Keratinocyte (primary cell): ENCODE measurements at regions not wholly inside any gene's neighbourhood (a gene's known extent, or its start where the extent isn't known, plus 50 kb on each side); places are given as distances from the start of the nearest gene placed in this dataset.

ENCODE experiments used
- DNase-seq: peaks from one replicate; pipeline ENCODE4 v3.0.0-alpha.2; 2011; ENCODE audit warnings: low read depth, missing footprints, low spot score
- FAIRE-seq: peaks from 2 replicates; lab custom pipeline; 2011; peaks lifted over from hg19 to GRCh38; lab: Jason Lieb, UNC
- H2AFZ ChIP-seq: 2 replicates; pipeline ENCODE4 v1.6.0; 2012; ENCODE audit warnings: low read length, control low read depth, inconsistent platforms; ENCODE audit not compliant: control insufficient read depth
- H3K27ac ChIP-seq: 2 replicates; pipeline ENCODE4 v1.5.1; 2011; ENCODE audit warnings: low read length; ENCODE audit not compliant: control insufficient read depth, insufficient read depth
- H3K27me3 ChIP-seq: 3 replicates; pipeline ENCODE4 v1.6.0; 2011; ENCODE audit warnings: low read length; ENCODE audit not compliant: control insufficient read depth, insufficient read depth; ENCODE audit errors: extremely low read depth
- H3K36me3 ChIP-seq, 2 experiments: 2 replicates in 1 of 2; 3 replicates in 1 of 2; pipeline ENCODE4 v1.5.1; 2011; ENCODE audit warnings: low read length in 2 of 2, mild to moderate bottlenecking in 1 of 2; ENCODE audit not compliant: control insufficient read depth in 2 of 2, insufficient read depth in 2 of 2; ENCODE audit errors: extremely low read depth in 1 of 2
- H3K4me1 ChIP-seq: 3 replicates; pipeline ENCODE4 v1.5.1; 2011; ENCODE audit warnings: low read length; ENCODE audit not compliant: control insufficient read depth, insufficient read depth; ENCODE audit errors: extremely low read depth
- H3K4me2 ChIP-seq: 3 replicates; pipeline ENCODE4 v1.6.0; 2011; ENCODE audit warnings: low read depth, low read length; ENCODE audit not compliant: control insufficient read depth, insufficient read depth; ENCODE audit errors: extremely low read depth
- H3K4me3 ChIP-seq, 3 experiments: fragments of 200-600 bp in 1 of 3; sonication (generic) in 1 of 3; 2 replicates in 2 of 3; 3 replicates in 1 of 3; pipeline ENCODE4 v1.5.1; 2011 to 2016; ENCODE audit warnings: low read length in 3 of 3, mild to moderate bottlenecking in 3 of 3, control low read depth in 2 of 3, inconsistent platforms in 1 of 3, low read depth in 1 of 3, mixed read lengths in 1 of 3, mixed run types in 1 of 3, moderate library complexity in 1 of 3; ENCODE audit not compliant: control insufficient read depth in 2 of 3, insufficient read depth in 2 of 3; ENCODE audit errors: extremely low read depth in 1 of 3
- H3K79me2 ChIP-seq: 2 replicates; pipeline ENCODE4 v1.6.0; 2012; ENCODE audit warnings: low read length; ENCODE audit not compliant: control insufficient read depth, insufficient read depth
- H3K9ac ChIP-seq: 3 replicates; pipeline ENCODE4 v1.6.0; 2011; ENCODE audit warnings: low read length; ENCODE audit not compliant: control insufficient read depth, insufficient read depth; ENCODE audit errors: extremely low read depth
- H3K9me1 ChIP-seq: 3 replicates; pipeline ENCODE4 v1.6.0; 2011; ENCODE audit warnings: low read length; ENCODE audit not compliant: control insufficient read depth, insufficient read depth; ENCODE audit errors: extremely low read depth
- H3K9me3 ChIP-seq: 2 replicates; pipeline ENCODE4 v1.5.1; 2012; ENCODE audit warnings: low read depth, low read length; ENCODE audit not compliant: control insufficient read depth
- H4K20me1 ChIP-seq: 3 replicates; pipeline ENCODE4 v1.6.0; 2011; ENCODE audit warnings: low read length; ENCODE audit not compliant: control insufficient read depth, insufficient read depth; ENCODE audit errors: extremely low read depth
- EZH2 ChIP-seq: IDR thresholded peaks from one replicate; pipeline ENCODE4 v1.6.1; 2012; ENCODE audit warnings: inconsistent platforms, mild to moderate bottlenecking, low read length, moderate library complexity
- dilution Hi-C: fragments of 300-500 bp; cut with MboI; formaldehyde crosslinking; loops from one replicate; pipeline ENCODE4 v1.7.0; 2020; ENCODE audit warnings: low sequenced_read_pairs; ENCODE audit not compliant: extremely low pct_ligation_motif_present
- TF ChIP-seq, protein P1 (sequence below), 3 experiments: IDR thresholded peaks in 1 of 3; conservative IDR thresholded peaks in 1 of 3; optimal IDR thresholded peaks in 1 of 3; 2 replicates in 2 of 3; 3 replicates in 1 of 3; pipeline versions ENCODE3 to v1.5.1; 2011; ENCODE audit warnings: low read length in 3 of 3, mild to moderate bottlenecking in 3 of 3, moderate library complexity in 2 of 3, control low read depth in 1 of 3, inconsistent platforms in 1 of 3; ENCODE audit not compliant: insufficient read depth in 2 of 3; ENCODE audit errors: extremely low read depth in 1 of 3

DNA sequence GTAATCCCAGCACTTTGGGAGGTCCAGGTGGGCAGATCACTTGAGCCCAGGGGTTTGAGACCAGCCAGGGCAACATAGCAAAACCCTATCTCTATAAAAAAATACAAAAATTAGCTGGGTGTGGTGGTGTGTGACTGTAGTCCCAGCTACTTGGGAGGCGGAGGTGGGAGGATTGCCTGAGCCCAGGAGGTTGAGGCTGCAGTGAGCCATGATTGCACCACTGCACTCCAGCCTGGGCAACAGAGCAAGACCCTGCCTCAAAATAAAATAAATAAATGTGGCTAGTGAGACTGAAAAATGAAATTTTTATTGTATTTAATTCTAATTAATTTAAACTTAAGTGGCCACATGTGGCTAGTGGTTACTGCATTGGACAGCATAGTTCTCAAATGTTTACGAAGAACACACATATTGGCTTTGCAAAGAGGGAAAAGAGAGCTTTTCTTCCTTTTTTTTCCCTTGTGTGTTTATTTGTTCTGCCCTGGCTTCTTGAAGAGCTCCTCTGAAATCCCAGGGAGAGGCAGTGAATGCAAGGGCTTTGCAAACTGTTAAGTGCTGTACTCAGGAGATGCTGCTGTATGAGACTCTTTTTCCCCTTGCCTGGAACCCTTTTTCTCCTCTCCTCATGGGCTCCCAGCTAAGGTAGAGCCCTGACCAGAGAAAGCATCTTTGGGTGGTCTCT, 59.0 kb upstream of the RPL11 start:
- H2AFZ ChIP-seq: no peak overlapping the region
- H3K27ac ChIP-seq: no peak overlapping the region
- FAIRE-seq (no peak), DNase-seq (no peak)
- no peak overlapping the region for H3K4me3 ChIP-seq
- dilution Hi-C loops: no loop called here
- no peaks in the 10 kb centered on the region for H3K79me2 ChIP-seq
- H4K20me1 ChIP-seq: no peaks in the 10 kb centered on the region
- H3K4me1 ChIP-seq: peaks cover 3% of the 10 kb centered on the region
- H3K9ac ChIP-seq: no peak overlapping the region
- no peak for TF ChIP-seq EZH2
- TF ChIP-seq, protein P1, sequence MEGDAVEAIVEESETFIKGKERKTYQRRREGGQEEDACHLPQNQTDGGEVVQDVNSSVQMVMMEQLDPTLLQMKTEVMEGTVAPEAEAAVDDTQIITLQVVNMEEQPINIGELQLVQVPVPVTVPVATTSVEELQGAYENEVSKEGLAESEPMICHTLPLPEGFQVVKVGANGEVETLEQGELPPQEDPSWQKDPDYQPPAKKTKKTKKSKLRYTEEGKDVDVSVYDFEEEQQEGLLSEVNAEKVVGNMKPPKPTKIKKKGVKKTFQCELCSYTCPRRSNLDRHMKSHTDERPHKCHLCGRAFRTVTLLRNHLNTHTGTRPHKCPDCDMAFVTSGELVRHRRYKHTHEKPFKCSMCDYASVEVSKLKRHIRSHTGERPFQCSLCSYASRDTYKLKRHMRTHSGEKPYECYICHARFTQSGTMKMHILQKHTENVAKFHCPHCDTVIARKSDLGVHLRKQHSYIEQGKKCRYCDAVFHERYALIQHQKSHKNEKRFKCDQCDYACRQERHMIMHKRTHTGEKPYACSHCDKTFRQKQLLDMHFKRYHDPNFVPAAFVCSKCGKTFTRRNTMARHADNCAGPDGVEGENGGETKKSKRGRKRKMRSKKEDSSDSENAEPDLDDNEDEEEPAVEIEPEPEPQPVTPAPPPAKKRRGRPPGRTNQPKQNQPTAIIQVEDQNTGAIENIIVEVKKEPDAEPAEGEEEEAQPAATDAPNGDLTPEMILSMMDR (optimal IDR thresholded peaks at IDR 0.05 in 1 of 3, IDR thresholded peaks at IDR 0.05 in 1 of 3, conservative IDR thresholded peaks at IDR 0.05 in 1 of 3; ENCODE audit: extremely low read depth in 1 of 3, insufficient read depth in 2 of 3, low read length in 3 of 3): no peak
- H3K9me3 ChIP-seq: no peaks in the 10 kb centered on the region
- H3K27me3 ChIP-seq: no peaks in the 10 kb centered on the region
- H3K36me3 ChIP-seq: no peaks in the 10 kb centered on the region
- H3K9me1 ChIP-seq: no peaks in the 10 kb centered on the region
- H3K4me2 ChIP-seq: no peak overlapping the region

DNA sequence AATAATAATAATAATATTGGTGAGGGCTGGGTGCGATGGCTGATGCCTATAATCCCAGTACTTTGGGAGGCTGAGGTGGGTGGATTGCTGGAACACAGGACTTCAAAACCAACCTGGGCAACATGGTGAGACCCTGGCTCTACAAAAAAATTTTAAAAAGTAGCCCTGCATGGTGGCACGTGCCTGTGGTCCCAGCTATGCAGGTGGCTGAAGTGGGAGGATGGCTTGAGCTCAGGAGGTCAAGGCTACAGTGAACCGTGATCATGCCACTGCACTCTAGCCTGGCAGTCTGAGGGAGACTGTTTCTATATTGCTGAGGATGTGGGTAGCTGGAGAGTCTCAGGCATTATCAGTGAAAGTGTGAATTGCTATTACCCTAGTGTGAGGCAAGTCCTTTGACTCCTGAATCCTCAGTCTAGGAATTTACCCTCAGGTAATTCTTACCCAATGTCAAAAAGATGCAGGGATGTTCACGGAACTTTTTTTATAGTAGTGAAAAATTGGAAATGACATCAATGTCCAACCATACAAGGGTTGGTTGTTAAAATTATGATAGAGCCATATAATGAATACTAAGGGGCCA, 61.8 kb upstream of the RPL11 start:
- H3K79me2 ChIP-seq: no peaks in the 10 kb centered on the region
- dilution Hi-C loops: no loop called here
- no peak for DNase-seq
- H3K9me1 ChIP-seq: no peaks in the 10 kb centered on the region
- FAIRE-seq: no peak
- no peak overlapping the region for H3K4me3 ChIP-seq
- H3K9ac ChIP-seq: no peak overlapping the region
- H3K27me3 ChIP-seq: no peaks in the 10 kb centered on the region
- H3K4me2 ChIP-seq: no peak overlapping the region
- no peaks in the 10 kb centered on the region for H3K4me1 ChIP-seq
- no peak overlapping the region for H3K27ac ChIP-seq
- TF ChIP-seq, protein P1 (optimal IDR thresholded peaks at IDR 0.05 in 1 of 3, IDR thresholded peaks at IDR 0.05 in 1 of 3, conservative IDR thresholded peaks at IDR 0.05 in 1 of 3; ENCODE audit: extremely low read depth in 1 of 3, insufficient read depth in 2 of 3, low read length in 3 of 3): no peak
- no peak for TF ChIP-seq EZH2
- no peaks in the 10 kb centered on the region for H3K36me3 ChIP-seq
- no peak overlapping the region for H2AFZ ChIP-seq
- H4K20me1 ChIP-seq: no peaks in the 10 kb centered on the region
- H3K9me3 ChIP-seq: no peaks in the 10 kb centered on the region
